GM21528 (cell line): ENCODE measurements at regions not wholly inside any gene's neighbourhood (a gene's known extent, or its start where the extent isn't known, plus 50 kb on each side); places are given as distances from the start of the nearest gene placed in this dataset.
"Not testable (repeated sequence)": the region's sequence is repeated elsewhere in the genome, so short reads cannot be mapped to it uniquely, and the experiment has no call there.

ENCODE experiments used
- ATAC-seq: cut with Tn5 transposase; IDR thresholded peaks from one replicate; pipeline ENCODE4 v1.9.1; 2021; ENCODE audit warnings: mild to moderate bottlenecking, moderate library complexity; ENCODE audit not compliant: unreplicated experiment, low FRiP score

DNA sequence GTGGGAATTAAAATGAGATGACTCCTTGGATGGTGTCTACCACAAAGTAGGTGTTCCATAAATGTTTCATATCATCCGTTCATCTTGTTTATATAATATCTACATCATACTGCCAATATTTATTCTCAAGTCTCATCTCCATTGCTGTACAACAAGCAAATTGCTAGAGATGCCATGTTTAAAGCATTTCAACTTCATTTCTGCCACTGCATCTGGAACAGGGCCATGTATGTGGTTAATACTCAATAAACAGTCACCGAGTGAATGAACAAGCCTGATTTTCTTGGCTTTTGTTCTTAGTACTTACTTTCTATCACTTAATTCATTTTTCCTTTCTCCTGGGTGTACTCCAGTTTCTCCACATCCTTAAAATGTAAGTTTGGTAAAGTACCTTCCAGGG is 107.6 kb downstream of the KCNJ2 start:
- ATAC-seq: no peak

DNA sequence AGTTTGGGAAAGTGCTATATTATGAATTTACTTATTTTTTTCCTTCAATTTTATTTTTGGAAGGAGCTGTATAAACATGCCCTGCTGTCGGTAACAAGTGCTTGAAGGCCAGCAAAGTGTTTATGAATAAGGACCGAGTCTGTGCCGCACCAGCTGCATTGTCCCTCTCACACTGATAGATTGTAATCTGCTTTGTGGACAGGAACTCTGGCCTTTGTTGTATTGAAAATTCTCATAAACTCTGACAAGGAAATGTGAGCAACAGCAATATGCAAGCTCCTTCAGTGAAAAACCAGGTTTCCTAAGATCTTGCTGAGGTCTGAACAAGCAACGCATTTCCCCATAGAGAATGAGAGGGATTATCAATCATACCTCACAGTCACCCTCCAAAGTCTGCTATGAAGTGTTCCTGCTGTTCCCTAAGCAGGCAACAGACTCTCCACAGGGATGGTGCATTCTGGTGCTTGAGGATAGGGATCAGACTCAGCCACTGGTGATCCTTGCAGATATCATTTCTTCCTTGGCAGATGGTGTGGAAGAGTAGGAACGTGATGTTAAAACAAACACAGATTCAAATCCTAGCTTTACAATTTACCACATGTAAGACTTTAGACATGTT is 109.6 kb downstream of the KCNJ2 start:
- no peak for ATAC-seq

GRCh38 chr17:70286391-70286790 is 117.1 kb downstream of the KCNJ2 start:
- no peak for ATAC-seq

- no peak for ATAC-seq
Observed at GRCh38 chr17:70288540-70289290, 119.4 kb downstream of the KCNJ2 start.

DNA sequence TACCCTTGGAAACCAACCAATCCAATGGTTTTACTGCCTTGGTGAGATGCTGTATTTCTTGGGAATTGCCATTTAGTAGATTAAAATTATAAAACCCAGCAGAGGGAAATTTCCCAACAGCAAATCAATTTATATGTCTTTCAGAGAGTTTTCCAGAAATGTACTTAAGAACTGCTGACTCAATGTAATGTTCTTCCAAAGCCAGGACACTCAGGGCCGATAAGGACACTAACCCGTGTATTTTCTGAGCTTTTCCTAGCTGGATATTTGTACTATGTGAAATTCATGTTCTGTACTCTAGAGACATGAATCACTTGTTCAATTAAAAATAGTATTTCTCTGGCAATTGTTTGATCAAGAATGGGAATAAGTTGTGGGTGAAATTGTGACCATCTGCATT is 121.4 kb downstream of the KCNJ2 start:
- ATAC-seq: no peak

GRCh38 chr17:70292366-70292765 is 123.0 kb downstream of the KCNJ2 start:
- no peak for ATAC-seq

DNA sequence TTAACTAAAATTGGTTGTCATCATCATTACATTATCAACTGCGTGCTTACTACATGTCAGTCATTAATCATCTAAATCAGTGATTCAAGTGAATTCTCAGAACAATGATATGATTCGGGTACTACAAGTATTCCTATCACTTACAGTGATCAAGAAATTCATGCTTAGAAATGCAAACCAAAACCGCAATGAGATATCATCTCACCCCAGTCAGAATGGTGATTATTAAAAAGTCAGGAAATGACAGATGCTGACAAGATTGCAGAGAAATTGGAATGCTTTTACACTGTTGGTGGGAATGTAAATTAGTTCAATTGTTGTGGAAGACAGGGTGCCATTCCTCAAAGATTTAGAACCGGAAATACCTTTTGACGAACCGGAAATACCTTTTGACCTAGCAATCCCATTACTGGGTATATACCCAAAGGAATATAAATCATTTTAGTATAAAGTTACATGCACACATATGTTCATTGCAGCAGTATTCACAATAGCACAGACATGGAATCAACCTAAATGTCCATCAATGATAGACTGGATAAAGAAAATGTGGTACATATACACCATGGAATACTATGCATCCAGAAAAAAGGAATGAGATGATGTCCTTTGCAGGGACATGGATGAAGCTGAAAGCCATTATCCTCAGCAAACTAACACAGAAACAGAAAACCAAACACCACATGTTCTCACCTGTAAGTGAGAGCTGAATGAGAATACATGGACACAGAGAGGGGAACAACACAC is 124.4 kb downstream of the KCNJ2 start:
- ATAC-seq: not testable (repeated sequence)

DNA sequence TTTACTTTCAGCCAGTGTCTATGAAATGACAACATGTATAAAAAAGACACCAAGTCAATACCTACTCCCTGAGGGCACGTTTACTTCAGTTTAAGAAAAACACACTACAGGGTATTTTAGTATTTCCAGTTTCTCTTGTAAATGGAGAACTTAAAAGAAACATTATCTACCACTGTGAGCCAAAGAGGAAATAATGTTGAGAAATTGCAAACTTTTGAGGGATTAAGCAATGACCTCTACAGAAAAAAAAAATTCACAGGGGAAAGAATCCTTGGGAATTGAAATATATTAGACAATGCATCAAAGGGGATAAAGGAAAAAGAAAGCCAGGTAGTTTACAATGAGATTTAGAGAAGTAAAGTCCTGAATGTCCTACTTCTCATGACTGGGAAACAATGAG is 126.0 kb downstream of the KCNJ2 start:
- no peak for ATAC-seq

GRCh38 chr17:70295731-70296130 is 126.4 kb downstream of the KCNJ2 start:
- ATAC-seq: no peak

DNA sequence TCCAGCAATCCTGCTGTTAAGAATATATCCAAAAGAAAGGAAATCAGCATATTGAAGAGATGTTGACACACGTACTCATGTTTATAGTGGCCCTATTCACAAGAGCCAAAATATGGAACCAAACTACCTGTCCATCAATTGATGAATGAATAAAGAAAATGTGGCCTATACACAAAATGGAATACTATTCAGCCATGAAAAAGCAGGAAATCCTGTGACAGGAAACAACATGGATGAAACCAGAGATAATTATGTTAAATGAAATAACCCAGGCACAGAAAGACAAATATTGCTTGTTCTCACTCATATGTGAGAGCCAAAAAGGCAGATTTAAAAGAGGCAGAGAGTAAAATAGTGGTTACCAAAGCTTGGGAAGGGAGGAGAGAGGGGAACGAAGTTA is 127.1 kb downstream of the KCNJ2 start:
- no peak for ATAC-seq

DNA sequence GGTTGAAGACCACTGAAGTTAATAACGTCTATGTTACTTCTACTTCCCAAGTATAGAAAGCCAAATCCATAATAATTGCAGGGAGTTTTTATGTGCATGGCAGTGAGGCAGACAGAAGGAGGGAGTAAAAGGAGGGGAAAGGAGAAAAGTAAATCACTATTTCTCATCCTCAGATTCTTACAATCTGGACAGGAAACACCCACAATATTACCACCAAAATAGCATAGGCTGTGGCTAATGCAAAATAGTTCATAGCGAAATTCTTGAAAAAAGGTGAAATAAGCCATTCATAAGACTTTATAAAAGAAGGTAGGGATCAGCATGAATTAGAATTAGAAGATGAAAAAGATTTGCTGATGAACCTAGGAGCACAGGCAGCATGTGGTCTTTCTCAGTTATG is 128.1 kb downstream of the KCNJ2 start:
- no peak for ATAC-seq

GRCh38 chr17:70298929-70299531 is 129.7 kb downstream of the KCNJ2 start:
- no peak for ATAC-seq

GRCh38 chr17:70307430-70308225 is 138.3 kb downstream of the KCNJ2 start:
- no peak for ATAC-seq

DNA sequence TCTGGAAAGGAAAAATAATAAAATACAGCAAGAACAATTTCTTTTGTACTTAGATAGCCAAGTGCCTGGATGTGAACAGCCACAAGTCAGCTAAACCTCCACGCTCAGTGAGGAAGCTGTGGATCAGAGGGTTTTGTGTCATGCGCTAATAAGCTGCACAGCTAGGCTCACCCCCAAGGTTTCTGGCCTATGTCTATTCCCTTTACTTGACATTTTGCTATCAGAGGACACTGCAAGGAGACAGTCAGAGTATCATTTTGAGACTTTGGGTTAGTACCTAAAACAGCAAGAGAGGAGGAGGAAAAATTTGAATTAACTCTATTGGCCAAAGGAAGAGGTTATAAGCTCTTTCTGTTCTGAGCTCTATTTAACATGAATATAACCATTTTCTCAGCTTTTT is 139.3 kb downstream of the KCNJ2 start:
- ATAC-seq: no peak

DNA sequence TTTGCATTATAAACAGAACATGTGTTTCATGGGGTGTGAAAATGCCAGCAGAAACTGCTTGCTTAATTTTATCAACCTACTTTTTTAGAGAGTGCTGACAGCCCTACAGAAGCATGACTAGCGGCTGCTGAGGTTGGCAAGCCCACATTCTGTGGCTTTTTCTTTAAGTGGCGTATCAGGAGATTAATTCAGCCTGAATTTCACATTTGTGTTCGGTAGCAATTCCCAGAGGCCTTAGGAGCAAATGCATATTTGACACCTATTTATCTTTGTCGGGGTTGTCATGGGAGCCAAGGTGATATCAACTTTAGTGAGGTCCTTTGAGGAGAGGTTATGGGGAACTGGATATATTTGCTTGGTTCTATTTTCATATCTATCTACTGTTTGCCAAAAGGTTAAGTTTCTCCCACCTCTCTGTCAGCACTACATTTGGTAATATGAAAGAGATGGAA is 140.9 kb downstream of the KCNJ2 start:
- no peak for ATAC-seq

- no peak for ATAC-seq
Observed at GRCh38 chr17:70313086-70313852, 143.9 kb downstream of the KCNJ2 start.

DNA sequence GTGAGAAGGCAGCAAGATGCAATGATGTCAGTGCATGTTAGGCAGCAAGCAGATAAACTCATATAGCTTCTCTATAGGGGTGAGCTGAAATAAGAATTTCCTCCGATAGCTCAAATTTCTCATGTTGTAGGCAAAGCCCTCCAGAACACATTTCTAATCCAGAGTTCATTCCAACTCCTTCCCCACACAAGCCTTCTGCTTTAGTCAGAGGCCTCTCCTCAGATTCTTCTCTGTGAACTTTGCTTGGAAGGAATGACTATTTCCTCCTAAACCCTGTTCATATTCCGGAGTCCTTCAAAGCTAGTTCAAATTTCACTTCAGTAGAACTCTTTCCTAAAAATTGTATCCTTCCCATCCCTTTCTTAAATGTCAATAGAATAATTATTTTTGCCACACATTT is 144.8 kb downstream of the KCNJ2 start:
- ATAC-seq: no peak

DNA sequence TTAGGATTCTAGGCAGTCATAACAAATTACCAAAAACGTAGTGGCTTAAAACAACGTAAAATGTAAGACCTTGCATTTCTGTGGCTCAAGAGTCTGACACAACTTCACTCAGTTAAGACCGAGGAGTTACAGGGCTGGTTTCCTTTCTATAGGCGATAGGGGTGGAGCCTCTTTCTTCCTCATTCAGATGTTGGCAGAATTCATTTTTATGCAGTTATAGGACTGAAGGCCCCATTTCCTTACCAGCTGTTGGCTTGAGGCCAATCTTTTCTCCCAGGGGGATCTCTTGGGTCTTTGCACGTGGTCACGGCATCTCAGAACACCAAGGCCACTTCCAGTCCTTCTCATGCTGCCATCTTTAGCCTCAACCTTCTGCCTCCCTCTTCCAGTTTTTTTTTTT is 145.2 kb downstream of the KCNJ2 start:
- no peak for ATAC-seq

GRCh38 chr17:70317421-70317820 is 148.1 kb downstream of the KCNJ2 start:
- no peak for ATAC-seq

GRCh38 chr17:70318051-70318450 is 148.7 kb downstream of the KCNJ2 start:
- no peak for ATAC-seq
